Uterus (tissue), 2 donors: ENCODE measurements at regions not wholly inside any gene's neighbourhood (a gene's known extent, or its start where the extent isn't known, plus 50 kb on each side); places are given as distances from the start of the nearest gene placed in this dataset.

Experiments used
- POLR2A ChIP-seq, 2 donors: fragments of 450-650 bp; IDR thresholded peaks; one replicate each; pipeline ENCODE4 v1.6.1; 2016; ENCODE audit warnings: antibody characterized with exemption in 2 of 2, mild to moderate bottlenecking in 1 of 2, moderate library complexity in 1 of 2
- TF ChIP-seq, protein P1 (sequence below), 4 experiments: fragments of 200-600 bp in 2 of 4; fragments of 450-650 bp in 2 of 4; sonication (generic) in 2 of 4; IDR thresholded peaks; one replicate each; pipeline ENCODE4 v1.5.1; 2016 to 2019; ENCODE audit warnings: antibody characterized with exemption in 4 of 4, mild to moderate bottlenecking in 2 of 4, moderate library complexity in 1 of 4

GRCh38 chr22:47300698-47301405, 538.4 kb downstream of the TBC1D22A start:
- TF ChIP-seq, protein P1, sequence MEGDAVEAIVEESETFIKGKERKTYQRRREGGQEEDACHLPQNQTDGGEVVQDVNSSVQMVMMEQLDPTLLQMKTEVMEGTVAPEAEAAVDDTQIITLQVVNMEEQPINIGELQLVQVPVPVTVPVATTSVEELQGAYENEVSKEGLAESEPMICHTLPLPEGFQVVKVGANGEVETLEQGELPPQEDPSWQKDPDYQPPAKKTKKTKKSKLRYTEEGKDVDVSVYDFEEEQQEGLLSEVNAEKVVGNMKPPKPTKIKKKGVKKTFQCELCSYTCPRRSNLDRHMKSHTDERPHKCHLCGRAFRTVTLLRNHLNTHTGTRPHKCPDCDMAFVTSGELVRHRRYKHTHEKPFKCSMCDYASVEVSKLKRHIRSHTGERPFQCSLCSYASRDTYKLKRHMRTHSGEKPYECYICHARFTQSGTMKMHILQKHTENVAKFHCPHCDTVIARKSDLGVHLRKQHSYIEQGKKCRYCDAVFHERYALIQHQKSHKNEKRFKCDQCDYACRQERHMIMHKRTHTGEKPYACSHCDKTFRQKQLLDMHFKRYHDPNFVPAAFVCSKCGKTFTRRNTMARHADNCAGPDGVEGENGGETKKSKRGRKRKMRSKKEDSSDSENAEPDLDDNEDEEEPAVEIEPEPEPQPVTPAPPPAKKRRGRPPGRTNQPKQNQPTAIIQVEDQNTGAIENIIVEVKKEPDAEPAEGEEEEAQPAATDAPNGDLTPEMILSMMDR (IDR thresholded peaks at IDR 0.05): no peak
- no peak for TF ChIP-seq POLR2A (IDR thresholded peaks at IDR 0.05)
